ENCODE measurements at regions not wholly inside any gene's neighbourhood (a gene's known extent, or its start where the extent isn't known, plus 50 kb on each side); places are given as distances from the start of the nearest gene placed in this dataset.

GRCh38 chr3:130604806-130605205 lies 87.8 kb downstream of the COL6A6 start:
- Histone ChIP-seq H3K36me3 (ENCODE audit: insufficient read depth, low read length) (no peaks in the 10 kb centered on the region), H3K9me3 (ENCODE audit: low read depth, low read length) (no peaks in the 10 kb centered on the region), H3K27me3 (ENCODE audit: insufficient read depth, low read length) (no peaks in the 10 kb centered on the region), H4K20me1 (ENCODE audit: insufficient read depth, low read length) (no peaks in the 10 kb centered on the region), H3K27ac (ENCODE audit: low read depth, low read length) (no peak overlapping the region), H3K4me1 (ENCODE audit: insufficient read depth, low read length) (no peaks in the 10 kb centered on the region), H3K79me2 (ENCODE audit: insufficient read depth, low read length) (no peaks in the 10 kb centered on the region), H3K4me2 (ENCODE audit: insufficient read depth, low read length) (no peak overlapping the region), H3K4me3 (ENCODE audit: insufficient read depth, low read length) (no peak overlapping the region), H2AFZ (ENCODE audit: low read length) (no peak overlapping the region)
- TF ChIP-seq CTCF (IDR thresholded peaks at IDR 0.05; ENCODE audit: extremely low read depth, low read depth, low read length) = no peak
- DNase-seq (ENCODE audit: insufficient read length, low spot score, missing footprints) = no peak

DNA sequence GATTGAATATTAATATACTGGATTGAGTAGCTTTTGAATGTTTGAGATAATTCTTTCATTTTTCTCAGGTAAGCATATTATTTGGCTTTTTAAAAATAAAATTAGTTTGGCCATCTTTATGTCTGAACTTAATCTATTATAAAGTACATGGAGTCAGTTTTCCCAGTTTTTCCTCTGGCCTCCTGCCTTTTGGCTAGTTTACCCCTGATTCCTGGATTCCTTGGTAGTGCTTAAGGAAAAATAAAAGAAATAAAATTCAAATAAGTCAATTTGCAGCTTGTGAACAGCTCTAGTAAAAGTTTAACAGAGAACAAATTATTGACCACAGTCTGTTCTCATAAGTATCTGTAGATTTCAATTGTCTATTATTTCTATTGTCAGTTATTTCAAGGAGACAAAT lies 89.4 kb downstream of the COL6A6 start:
- no peaks in the 10 kb centered on the region for H3K4me1 ChIP-seq (ENCODE audit: insufficient read depth, low read length)

GRCh38 chr3:130607553-130608154 lies 90.7 kb downstream of the COL6A6 start:
- Histone ChIP-seq H3K79me2 (ENCODE audit: insufficient read depth, low read length) (no peaks in the 10 kb centered on the region), H3K27me3 (ENCODE audit: insufficient read depth, low read length) (no peaks in the 10 kb centered on the region), H4K20me1 (ENCODE audit: insufficient read depth, low read length) (no peaks in the 10 kb centered on the region), H3K4me2 (ENCODE audit: insufficient read depth, low read length) (no peak overlapping the region), H3K4me3 (ENCODE audit: insufficient read depth, low read length) (no peak overlapping the region), H3K9me3 (ENCODE audit: low read depth, low read length) (no peaks in the 10 kb centered on the region), H2AFZ (ENCODE audit: low read length) (no peak overlapping the region), H3K27ac (ENCODE audit: low read depth, low read length) (no peak overlapping the region), H3K36me3 (ENCODE audit: insufficient read depth, low read length) (no peaks in the 10 kb centered on the region), H3K4me1 (ENCODE audit: insufficient read depth, low read length) (no peaks in the 10 kb centered on the region)
- no peak for TF ChIP-seq CTCF (IDR thresholded peaks at IDR 0.05; ENCODE audit: extremely low read depth, low read depth, low read length)
- no peak for DNase-seq (ENCODE audit: insufficient read length, low spot score, missing footprints)

More for the DNA sequence above, 89.4 kb downstream of the COL6A6 start:
- Histone ChIP-seq H3K79me2 (ENCODE audit: insufficient read depth, low read length) (no peaks in the 10 kb centered on the region), H3K27ac (ENCODE audit: low read depth, low read length) (no peak overlapping the region), H2AFZ (ENCODE audit: low read length) (no peak overlapping the region), H3K36me3 (ENCODE audit: insufficient read depth, low read length) (no peaks in the 10 kb centered on the region), H3K4me2 (ENCODE audit: insufficient read depth, low read length) (no peak overlapping the region), H3K27me3 (ENCODE audit: insufficient read depth, low read length) (no peaks in the 10 kb centered on the region), H3K9me3 (ENCODE audit: low read depth, low read length) (no peaks in the 10 kb centered on the region), H3K4me3 (ENCODE audit: insufficient read depth, low read length) (no peak overlapping the region), H4K20me1 (ENCODE audit: insufficient read depth, low read length) (no peaks in the 10 kb centered on the region)
- TF ChIP-seq CTCF (IDR thresholded peaks at IDR 0.05; ENCODE audit: extremely low read depth, low read depth, low read length) = no peak
- no peak for DNase-seq (ENCODE audit: insufficient read length, low spot score, missing footprints)

GRCh38 chr3:130609166-130609979 lies 92.4 kb downstream of the COL6A6 start:
- H3K27me3 ChIP-seq (ENCODE audit: insufficient read depth, low read length) = no peaks in the 10 kb centered on the region
- no peak for TF ChIP-seq CTCF (IDR thresholded peaks at IDR 0.05; ENCODE audit: extremely low read depth, low read depth, low read length)
- no peak overlapping the region for H3K4me3 ChIP-seq (ENCODE audit: insufficient read depth, low read length)
- H3K9me3 ChIP-seq (ENCODE audit: low read depth, low read length) = no peaks in the 10 kb centered on the region
- H3K27ac ChIP-seq (ENCODE audit: low read depth, low read length) = no peak overlapping the region
- no peaks in the 10 kb centered on the region for H4K20me1 ChIP-seq (ENCODE audit: insufficient read depth, low read length)
- no peak overlapping the region for H2AFZ ChIP-seq (ENCODE audit: low read length)
- no peaks in the 10 kb centered on the region for H3K79me2 ChIP-seq (ENCODE audit: insufficient read depth, low read length)
- no peaks in the 10 kb centered on the region for H3K4me1 ChIP-seq (ENCODE audit: insufficient read depth, low read length)
- no peaks in the 10 kb centered on the region for H3K36me3 ChIP-seq (ENCODE audit: insufficient read depth, low read length)
- DNase-seq (ENCODE audit: insufficient read length, low spot score, missing footprints) = no peak
- H3K4me2 ChIP-seq (ENCODE audit: insufficient read depth, low read length) = no peak overlapping the region

Data from osteoblast (primary cell).